ENCODE measurements at regions not wholly inside any gene's neighbourhood (a gene's known extent, or its start where the extent isn't known, plus 50 kb on each side); places are given as distances from the start of the nearest gene placed in this dataset.

DNA sequence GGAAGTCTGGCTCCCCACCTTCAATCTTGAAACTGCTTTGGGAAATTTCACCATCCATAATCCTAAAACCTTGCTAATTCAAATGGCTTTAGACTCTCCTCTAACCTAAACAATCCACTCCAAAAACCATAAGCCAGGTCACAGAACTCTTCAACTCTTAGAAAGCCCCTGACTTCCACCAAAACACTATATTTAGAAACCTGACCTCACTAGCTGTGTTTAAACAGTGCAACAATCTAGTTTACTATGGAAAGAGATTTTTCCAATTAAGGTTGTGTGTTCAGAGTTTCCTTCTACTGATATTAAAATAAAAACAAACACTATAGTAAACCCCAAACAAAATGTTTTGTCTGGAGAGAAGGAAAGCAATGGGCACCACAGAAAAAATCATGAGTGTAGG lies 308.1 kb downstream of the OSR1 start:
- TF ChIP-seq RAD21 (IDR thresholded peaks at IDR 0.05; ENCODE audit: low read length) (no peak), RCOR1 (IDR thresholded peaks at IDR 0.05; ENCODE audit: insufficient replicate concordance, low read length) (no peak), MAZ (IDR thresholded peaks at IDR 0.05; ENCODE audit: borderline replicate concordance, low read depth, low read length) (no peak), FOS (IDR thresholded peaks at IDR 0.05; ENCODE audit: low read depth, low read length) (no peak), RFX5 (IDR thresholded peaks at IDR 0.05; ENCODE audit: low read depth, low read length) (no peak), MAFK (IDR thresholded peaks at IDR 0.05; ENCODE audit: low read depth, low read length) (no peak), POLR2A (IDR thresholded peaks at IDR 0.05; ENCODE audit: low read depth, low read length) (no peak), NFE2L2 (IDR thresholded peaks at IDR 0.05; ENCODE audit: low read depth, low read length) (no peak), SMC3 (IDR thresholded peaks at IDR 0.05; ENCODE audit: low read depth, low read length) (no peak), CHD1 (IDR thresholded peaks at IDR 0.05; ENCODE audit: low read depth, low read length) (no peak)
- TF ChIP-seq, protein P1, sequence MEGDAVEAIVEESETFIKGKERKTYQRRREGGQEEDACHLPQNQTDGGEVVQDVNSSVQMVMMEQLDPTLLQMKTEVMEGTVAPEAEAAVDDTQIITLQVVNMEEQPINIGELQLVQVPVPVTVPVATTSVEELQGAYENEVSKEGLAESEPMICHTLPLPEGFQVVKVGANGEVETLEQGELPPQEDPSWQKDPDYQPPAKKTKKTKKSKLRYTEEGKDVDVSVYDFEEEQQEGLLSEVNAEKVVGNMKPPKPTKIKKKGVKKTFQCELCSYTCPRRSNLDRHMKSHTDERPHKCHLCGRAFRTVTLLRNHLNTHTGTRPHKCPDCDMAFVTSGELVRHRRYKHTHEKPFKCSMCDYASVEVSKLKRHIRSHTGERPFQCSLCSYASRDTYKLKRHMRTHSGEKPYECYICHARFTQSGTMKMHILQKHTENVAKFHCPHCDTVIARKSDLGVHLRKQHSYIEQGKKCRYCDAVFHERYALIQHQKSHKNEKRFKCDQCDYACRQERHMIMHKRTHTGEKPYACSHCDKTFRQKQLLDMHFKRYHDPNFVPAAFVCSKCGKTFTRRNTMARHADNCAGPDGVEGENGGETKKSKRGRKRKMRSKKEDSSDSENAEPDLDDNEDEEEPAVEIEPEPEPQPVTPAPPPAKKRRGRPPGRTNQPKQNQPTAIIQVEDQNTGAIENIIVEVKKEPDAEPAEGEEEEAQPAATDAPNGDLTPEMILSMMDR (conservative IDR thresholded peaks at IDR 0.05; ENCODE audit: low read depth, low read length) = no peak

More for the DNA sequence above, 308.1 kb downstream of the OSR1 start:
- H2BK20ac ChIP-seq (ENCODE audit: low read depth, low read length) = no peak overlapping the region
- H2AK5ac ChIP-seq (ENCODE audit: low read depth, low read length) = peak overlapping the region; percentile 31; the same call in 1 of the 2 replicates
- DNase-seq (no peak), ATAC-seq (ENCODE audit: low read depth) (no peak)
- no TSS peak for BruUV-seq (replicated peaks)
- peak overlapping the region; percentile 71; the same call in 1 of the 3 replicates for H2BK15ac ChIP-seq (ENCODE audit: low read depth, low read length)
- peak overlapping the region; percentile 54; the same call in 1 of the 2 replicates for H3K14ac ChIP-seq (replicated peaks; ENCODE audit: low read depth, low read length)
- H3K4me2 ChIP-seq (ENCODE audit: low read depth, low read length) = no peak overlapping the region
- H4K5ac ChIP-seq (ENCODE audit: low read depth, low read length) = no peak overlapping the region
- H3K18ac ChIP-seq (ENCODE audit: low read depth, low read length) = no peak overlapping the region
- H3K9me1 ChIP-seq (ENCODE audit: insufficient read depth, low read length) = 0 out of 2 replicates have a peak, but pooled peaks cover 2% of the 10 kb centered on the region
- H2AK9ac ChIP-seq (replicated peaks; ENCODE audit: low read depth, low read length, poor library complexity) = no peak overlapping the region
- H4K91ac ChIP-seq (ENCODE audit: insufficient read depth, low read depth, low read length) = no peak overlapping the region
- POLR2A ChIA-PET (ENCODE audit: unreplicated experiment) = no interaction called here
- H3K9me3 ChIP-seq (ENCODE audit: control insufficient read depth, insufficient read depth, low read length) = no peaks in the 10 kb centered on the region
- H3K27ac ChIP-seq (ENCODE audit: insufficient read depth, low read length) = no peak overlapping the region
- intact Hi-C loops (cut with micrococcal nuclease) = no loop called here
- no peaks in the 10 kb centered on the region for H3K27me3 ChIP-seq (ENCODE audit: control insufficient read depth, insufficient read depth, low read length)
- no peak overlapping the region for H3K56ac ChIP-seq (ENCODE audit: extremely low read depth, insufficient read depth, low read length)
- no peaks in the 10 kb centered on the region for H4K20me1 ChIP-seq (ENCODE audit: insufficient read depth, low read length)
- peaks cover 6% of the 10 kb centered on the region; the same call in 1 of the 2 replicates for H3K4me1 ChIP-seq (ENCODE audit: control insufficient read depth, insufficient read depth, low read length)
- CTCF ChIA-PET = no interaction called here
- H3K79me1 ChIP-seq (ENCODE audit: low read depth in 1 of 2, low read length in 2 of 2) = no peaks in the 10 kb centered on the region
- H3K36me3 ChIP-seq (ENCODE audit: control insufficient read depth, insufficient read depth, low read length) = no peaks in the 10 kb centered on the region
- H3K4me3 ChIP-seq (ENCODE audit: insufficient read depth, low read depth, low read length) = no peak overlapping the region
- H3K9ac ChIP-seq (ENCODE audit: low read depth, low read length) = no peak overlapping the region
- H3K4ac ChIP-seq (ENCODE audit: low read depth, low read length) = no peak overlapping the region
- no peak overlapping the region for H3K23ac ChIP-seq (ENCODE audit: low read depth, low read length)
- no peak overlapping the region for H4K8ac ChIP-seq (ENCODE audit: low read depth in 2 of 2, low read length in 2 of 2)
- H2BK5ac ChIP-seq (ENCODE audit: low read depth, low read length, poor library complexity, severe bottlenecking) = no peak overlapping the region
- in situ Hi-C loops (cut with MboI; ENCODE audit: low sequenced_read_pairs) = no loop called here
- dilution Hi-C loops (cut with HindIII; ENCODE audit: low sequenced_read_pairs, unreplicated experiment) = no loop called here
- H2BK120ac ChIP-seq (ENCODE audit: low read depth, low read length) = no peak overlapping the region
- no peak overlapping the region for H2AFZ ChIP-seq (replicated peaks; ENCODE audit: low read length, poor library complexity)

All from IMR-90 (cell line).